ENCODE measurements at regions not wholly inside any gene's neighbourhood (a gene's known extent, or its start where the extent isn't known, plus 50 kb on each side); places are given as distances from the start of the nearest gene placed in this dataset.

DNA sequence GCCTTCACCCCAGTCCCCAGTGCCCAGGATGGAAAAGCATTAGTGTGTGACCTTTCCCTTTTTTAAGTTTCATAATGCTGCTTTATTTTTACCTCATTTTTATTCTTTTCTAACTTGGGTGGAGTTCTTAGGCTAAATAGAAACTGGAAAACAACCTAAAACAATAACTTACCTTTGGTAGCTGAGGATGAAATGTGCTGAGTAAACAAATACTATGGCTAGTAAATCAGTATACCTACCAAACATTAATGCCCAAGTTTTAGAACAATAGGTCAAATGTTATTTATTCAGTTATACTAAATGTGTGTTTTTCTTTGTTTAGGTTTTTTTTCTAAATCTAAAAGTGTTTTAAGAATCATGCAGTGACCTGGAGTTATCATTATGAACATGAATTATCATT is 226.6 kb upstream of the G2E3 start:
- H3K36me3 ChIP-seq (ENCODE audit: control insufficient read depth, insufficient read depth, low read length): no peaks in the 10 kb centered on the region
- H3K27ac ChIP-seq (ENCODE audit: low read depth, low read length, severe bottlenecking): no peak overlapping the region
- H3K4me1 ChIP-seq (ENCODE audit: control insufficient read depth, insufficient read depth, low read length, poor library complexity, severe bottlenecking): no peaks in the 10 kb centered on the region
- no peak overlapping the region for H3K4me3 ChIP-seq (ENCODE audit: extremely low read depth, insufficient read depth, low read length, poor library complexity, severe bottlenecking)
- H3K9me3 ChIP-seq (ENCODE audit: control insufficient read depth, low read length): peaks cover 8% of the 10 kb centered on the region

DNA sequence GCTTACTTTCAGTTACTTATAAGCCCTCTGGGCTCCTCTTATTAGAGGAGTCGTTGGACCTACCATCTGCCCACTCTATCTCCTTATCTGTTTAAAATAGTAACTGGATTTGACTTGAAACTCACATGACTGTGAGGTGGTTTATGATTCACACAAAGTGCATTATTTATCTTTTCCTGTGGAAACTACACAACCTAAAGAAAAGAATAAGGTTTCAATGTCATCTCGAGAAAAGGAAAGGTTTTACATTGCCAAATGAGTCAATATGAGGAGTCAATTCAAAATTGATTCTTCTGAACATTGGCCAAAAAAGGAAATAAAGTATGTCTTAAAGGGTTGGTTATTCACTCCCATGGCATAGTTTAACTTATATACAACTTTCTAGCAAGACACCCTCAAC is 225.0 kb upstream of the G2E3 start:
- H3K4me1 ChIP-seq (ENCODE audit: control insufficient read depth, insufficient read depth, low read length, poor library complexity, severe bottlenecking): no peaks in the 10 kb centered on the region
- no peak overlapping the region for H3K4me3 ChIP-seq (ENCODE audit: extremely low read depth, insufficient read depth, low read length, poor library complexity, severe bottlenecking)
- no peaks in the 10 kb centered on the region for H3K36me3 ChIP-seq (ENCODE audit: control insufficient read depth, insufficient read depth, low read length)
- peaks cover 8% of the 10 kb centered on the region for H3K9me3 ChIP-seq (ENCODE audit: control insufficient read depth, low read length)
- no CpG with 5 or more reads among the region's 2 CpGs for WGBS, 2 experiments (ENCODE audit: insufficient coverage in 2 of 2)
- H3K27ac ChIP-seq (ENCODE audit: low read depth, low read length, severe bottlenecking): no peak overlapping the region

DNA sequence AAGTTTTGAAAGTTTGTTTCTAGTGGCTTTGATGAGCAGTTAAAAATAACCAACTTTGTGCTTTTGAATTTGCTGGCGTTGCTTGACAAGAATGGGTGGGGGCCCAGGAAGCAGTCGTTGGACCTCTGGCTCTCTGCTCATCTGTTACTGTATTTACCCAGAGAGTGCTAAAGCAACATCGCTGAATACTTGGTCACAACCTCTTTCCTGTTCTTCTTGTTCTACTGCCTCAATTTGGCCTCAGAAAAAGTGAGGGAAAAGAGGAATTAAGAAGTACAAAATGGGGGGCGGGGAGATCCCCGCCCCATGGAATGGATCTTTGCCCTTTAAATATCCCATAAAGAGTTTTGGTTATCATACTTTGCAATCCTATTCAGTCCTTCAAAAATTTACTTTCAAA is 221.5 kb upstream of the G2E3 start:
- 80 to 90% methylated on average over 1 to 2 of the region's 5 CpGs for WGBS, 2 experiments (ENCODE audit: insufficient coverage in 2 of 2)
- Histone ChIP-seq H3K27ac (ENCODE audit: low read depth, low read length, severe bottlenecking) (no peak overlapping the region), H3K4me3 (ENCODE audit: extremely low read depth, insufficient read depth, low read length, poor library complexity, severe bottlenecking) (no peak overlapping the region), H3K4me1 (ENCODE audit: control insufficient read depth, insufficient read depth, low read length, poor library complexity, severe bottlenecking) (no peaks in the 10 kb centered on the region), H3K36me3 (ENCODE audit: control insufficient read depth, insufficient read depth, low read length) (no peaks in the 10 kb centered on the region), H3K9me3 (ENCODE audit: control insufficient read depth, low read length) (no peaks in the 10 kb centered on the region)

DNA sequence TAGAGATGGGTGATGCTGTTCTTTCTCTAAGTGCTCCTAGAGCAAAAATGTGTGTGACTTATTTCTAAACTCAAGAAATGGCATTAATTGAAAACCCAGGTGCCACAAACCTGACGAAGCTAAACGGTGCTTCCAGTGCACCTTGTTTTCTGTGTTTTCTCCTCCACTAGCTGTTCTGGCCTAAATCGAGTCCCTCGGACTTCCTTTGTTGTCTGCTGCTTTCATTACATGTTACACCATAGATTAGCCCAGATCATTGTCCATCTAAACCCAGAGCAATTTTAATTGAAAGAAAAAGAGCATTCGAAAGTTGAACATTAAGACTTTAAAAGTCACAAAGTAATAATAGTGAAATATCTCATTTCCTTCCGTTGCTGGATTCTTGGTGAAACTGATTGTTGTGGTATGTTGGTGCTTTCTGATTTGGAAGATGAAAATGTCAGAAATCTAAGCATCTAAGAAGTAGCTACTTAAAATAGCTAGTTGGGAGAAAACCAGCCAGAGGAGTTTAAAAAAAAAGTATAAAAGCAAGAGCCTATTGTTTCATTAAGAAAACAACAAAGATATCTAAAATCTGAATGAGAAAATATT is 219.6 kb upstream of the G2E3 start:
- no peaks in the 10 kb centered on the region for H3K4me1 ChIP-seq (ENCODE audit: control insufficient read depth, insufficient read depth, low read length, poor library complexity, severe bottlenecking)
- H3K27ac ChIP-seq (ENCODE audit: low read depth, low read length, severe bottlenecking): no peak overlapping the region
- 88 to 95% methylated on average over 4 of the region's 6 CpGs for WGBS, 2 experiments (ENCODE audit: insufficient coverage in 2 of 2)
- H3K9me3 ChIP-seq (ENCODE audit: control insufficient read depth, low read length): no peaks in the 10 kb centered on the region
- H3K36me3 ChIP-seq (ENCODE audit: control insufficient read depth, insufficient read depth, low read length): no peaks in the 10 kb centered on the region
- H3K4me3 ChIP-seq (ENCODE audit: extremely low read depth, insufficient read depth, low read length, poor library complexity, severe bottlenecking): no peak overlapping the region

DNA sequence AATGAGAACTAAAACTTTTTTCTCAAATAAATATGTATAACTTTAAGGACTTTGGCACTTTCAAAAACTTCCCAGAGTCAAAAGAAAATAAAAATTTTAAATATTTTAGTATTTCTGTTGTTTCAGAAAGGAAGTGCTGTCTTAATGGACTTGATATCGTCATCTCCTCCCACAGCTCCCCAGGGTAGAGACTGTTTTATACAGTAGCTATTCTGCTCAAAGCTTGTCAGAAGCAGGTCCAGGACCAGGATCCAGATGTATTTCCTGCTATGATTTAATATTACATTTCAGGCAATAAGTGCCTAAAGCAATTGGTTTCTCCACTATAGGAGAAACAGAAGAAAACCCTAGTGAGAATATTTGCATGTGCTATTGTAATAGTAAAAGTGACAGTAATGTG is 218.5 kb upstream of the G2E3 start:
- no peak overlapping the region for H3K4me3 ChIP-seq (ENCODE audit: extremely low read depth, insufficient read depth, low read length, poor library complexity, severe bottlenecking)
- 100% methylated on average over 1 of the region's 1 CpG; no CpG with 5 or more reads in 1 of the 2 experiments for WGBS, 2 experiments (ENCODE audit: insufficient coverage in 2 of 2)
- H3K9me3 ChIP-seq (ENCODE audit: control insufficient read depth, low read length): no peaks in the 10 kb centered on the region
- no peaks in the 10 kb centered on the region for H3K4me1 ChIP-seq (ENCODE audit: control insufficient read depth, insufficient read depth, low read length, poor library complexity, severe bottlenecking)
- H3K36me3 ChIP-seq (ENCODE audit: control insufficient read depth, insufficient read depth, low read length): no peaks in the 10 kb centered on the region
- no peak overlapping the region for H3K27ac ChIP-seq (ENCODE audit: low read depth, low read length, severe bottlenecking)

DNA sequence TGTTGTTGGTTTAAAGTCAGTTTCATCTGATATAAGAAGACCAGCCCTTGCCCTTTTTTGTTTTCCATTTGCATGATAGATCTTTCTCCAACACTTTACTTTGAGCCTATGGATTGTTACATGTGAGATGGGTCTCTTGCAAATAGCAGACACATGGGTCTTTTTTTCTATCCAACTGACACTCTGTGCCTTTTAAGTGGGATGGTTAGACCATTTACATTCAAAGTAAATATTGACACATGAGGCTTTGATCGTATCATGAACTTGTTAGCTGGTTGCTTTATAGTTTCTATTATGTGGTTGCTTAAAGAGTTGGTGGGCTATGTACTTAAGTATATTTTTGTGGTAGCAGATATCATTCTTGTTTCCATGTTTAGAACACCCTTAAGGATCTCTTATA is 213.4 kb upstream of the G2E3 start:
- Histone ChIP-seq H3K36me3 (ENCODE audit: control insufficient read depth, insufficient read depth, low read length) (no peaks in the 10 kb centered on the region), H3K4me1 (ENCODE audit: control insufficient read depth, insufficient read depth, low read length, poor library complexity, severe bottlenecking) (no peaks in the 10 kb centered on the region), H3K27ac (ENCODE audit: low read depth, low read length, severe bottlenecking) (no peak overlapping the region), H3K4me3 (ENCODE audit: extremely low read depth, insufficient read depth, low read length, poor library complexity, severe bottlenecking) (no peak overlapping the region), H3K9me3 (ENCODE audit: control insufficient read depth, low read length) (no peaks in the 10 kb centered on the region)
- WGBS, 2 experiments (ENCODE audit: insufficient coverage in 2 of 2): no CpG with 5 or more reads among the region's 1 CpG

DNA sequence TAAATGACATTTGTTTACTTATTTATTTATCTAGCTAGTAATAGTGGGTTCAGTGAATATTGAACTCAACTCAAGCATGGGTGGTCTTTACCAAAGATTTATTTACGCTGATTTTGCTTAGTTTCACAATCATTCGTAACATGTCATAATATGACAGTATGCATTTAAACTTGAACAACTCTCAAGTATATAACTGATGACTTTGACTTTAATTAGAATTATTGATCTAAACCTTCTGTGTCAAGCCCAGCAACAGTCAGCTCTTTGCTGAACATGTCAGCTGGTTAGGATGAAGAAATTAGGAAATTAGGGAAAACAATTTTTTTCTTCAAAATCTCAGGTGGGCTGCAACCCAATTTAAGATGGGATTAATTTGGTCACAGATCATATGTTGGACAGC is 210.5 kb upstream of the G2E3 start:
- Histone ChIP-seq H3K27ac (ENCODE audit: low read depth, low read length, severe bottlenecking) (no peak overlapping the region), H3K4me1 (ENCODE audit: control insufficient read depth, insufficient read depth, low read length, poor library complexity, severe bottlenecking) (no peaks in the 10 kb centered on the region), H3K4me3 (ENCODE audit: extremely low read depth, insufficient read depth, low read length, poor library complexity, severe bottlenecking) (no peak overlapping the region), H3K36me3 (ENCODE audit: control insufficient read depth, insufficient read depth, low read length) (no peaks in the 10 kb centered on the region), H3K9me3 (ENCODE audit: control insufficient read depth, low read length) (no peaks in the 10 kb centered on the region)
- WGBS, 2 experiments (ENCODE audit: insufficient coverage in 2 of 2): 100% methylated on average over 1 of the region's 2 CpGs; no CpG with 5 or more reads in 1 of the 2 experiments

DNA sequence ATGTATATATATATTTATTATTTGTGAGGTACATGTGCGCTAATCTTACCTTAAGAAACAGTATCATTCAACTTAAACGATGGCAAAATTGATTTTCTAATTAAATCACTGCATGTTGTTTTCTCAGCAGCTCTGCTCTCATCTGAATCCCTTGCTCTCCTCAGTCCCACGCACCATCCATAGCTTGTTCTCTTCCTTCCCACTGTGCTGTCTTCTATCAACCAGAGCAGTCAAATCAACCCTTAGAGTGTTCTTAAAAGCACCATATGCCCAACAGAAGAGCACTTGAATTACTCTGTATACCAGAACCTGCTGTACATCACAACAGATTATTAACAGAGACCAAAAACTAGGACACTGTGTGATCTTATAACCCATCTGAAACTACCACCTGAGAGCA is 209.4 kb upstream of the G2E3 start:
- Histone ChIP-seq H3K4me1 (ENCODE audit: control insufficient read depth, insufficient read depth, low read length, poor library complexity, severe bottlenecking) (peaks cover under 1% of the 10 kb centered on the region), H3K9me3 (ENCODE audit: control insufficient read depth, low read length) (no peaks in the 10 kb centered on the region), H3K27ac (ENCODE audit: low read depth, low read length, severe bottlenecking) (no peak overlapping the region), H3K36me3 (ENCODE audit: control insufficient read depth, insufficient read depth, low read length) (no peaks in the 10 kb centered on the region), H3K4me3 (ENCODE audit: extremely low read depth, insufficient read depth, low read length, poor library complexity, severe bottlenecking) (no peak overlapping the region)
- WGBS, 2 experiments (ENCODE audit: insufficient coverage in 2 of 2): 80 to 97% methylated on average over 2 to 3 of the region's 3 CpGs

DNA sequence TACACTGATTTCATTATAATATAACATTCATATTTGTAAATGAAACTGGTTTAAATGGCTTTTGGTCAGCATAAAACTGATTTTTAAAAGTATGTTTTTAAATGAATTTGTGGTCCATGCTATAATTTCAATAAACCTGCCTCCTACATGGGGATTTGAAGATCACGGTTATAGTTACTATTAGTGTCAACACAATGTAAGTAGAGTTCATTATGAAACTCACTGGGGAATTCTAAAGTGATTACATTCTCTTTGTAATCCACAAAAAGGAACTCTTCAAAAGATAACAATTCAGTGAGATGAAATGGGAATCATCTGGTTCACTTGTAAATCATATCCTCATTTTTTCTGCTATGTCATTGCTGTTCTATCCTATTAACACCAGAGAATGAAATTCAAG is 204.5 kb upstream of the G2E3 start:
- H3K4me1 ChIP-seq (ENCODE audit: control insufficient read depth, insufficient read depth, low read length, poor library complexity, severe bottlenecking): peaks cover 18% of the 10 kb centered on the region
- no peaks in the 10 kb centered on the region for H3K9me3 ChIP-seq (ENCODE audit: control insufficient read depth, low read length)
- H3K27ac ChIP-seq (ENCODE audit: low read depth, low read length, severe bottlenecking): no peak overlapping the region
- WGBS, 2 experiments (ENCODE audit: insufficient coverage in 2 of 2): no CpG with 5 or more reads among the region's 1 CpG
- H3K36me3 ChIP-seq (ENCODE audit: control insufficient read depth, insufficient read depth, low read length): no peaks in the 10 kb centered on the region
- no peak overlapping the region for H3K4me3 ChIP-seq (ENCODE audit: extremely low read depth, insufficient read depth, low read length, poor library complexity, severe bottlenecking)

DNA sequence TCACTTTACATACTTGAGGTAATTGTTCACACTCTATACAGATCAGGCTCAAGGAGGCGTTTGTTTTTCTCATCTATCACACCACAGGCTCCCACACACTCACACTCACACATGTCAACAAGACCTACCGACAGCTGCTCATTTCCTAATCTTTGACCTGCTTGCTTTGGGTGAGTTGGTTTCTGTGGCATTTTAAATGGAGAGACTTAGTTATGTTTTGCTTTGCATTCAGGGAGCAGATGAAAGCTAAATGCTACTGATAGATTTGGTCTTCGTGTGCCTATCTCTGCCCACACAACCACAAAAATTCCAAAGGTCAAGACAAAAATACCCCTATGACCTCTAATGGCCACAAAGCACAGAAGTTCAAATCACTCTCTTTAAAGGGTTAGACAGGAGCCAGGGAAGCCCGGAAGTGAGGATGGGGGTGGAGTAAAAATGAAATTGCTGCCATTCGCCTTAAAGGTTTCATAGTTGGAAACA is 203.5 kb upstream of the G2E3 start:
- 62 to 78% methylated on average over 1 to 2 of the region's 5 CpGs for WGBS, 2 experiments (ENCODE audit: insufficient coverage in 2 of 2)
- Histone ChIP-seq H3K4me3 (ENCODE audit: extremely low read depth, insufficient read depth, low read length, poor library complexity, severe bottlenecking) (no peak overlapping the region), H3K27ac (ENCODE audit: low read depth, low read length, severe bottlenecking) (no peak overlapping the region), H3K4me1 (ENCODE audit: control insufficient read depth, insufficient read depth, low read length, poor library complexity, severe bottlenecking) (peaks cover 18% of the 10 kb centered on the region), H3K36me3 (ENCODE audit: control insufficient read depth, insufficient read depth, low read length) (no peaks in the 10 kb centered on the region), H3K9me3 (ENCODE audit: control insufficient read depth, low read length) (no peaks in the 10 kb centered on the region)

DNA sequence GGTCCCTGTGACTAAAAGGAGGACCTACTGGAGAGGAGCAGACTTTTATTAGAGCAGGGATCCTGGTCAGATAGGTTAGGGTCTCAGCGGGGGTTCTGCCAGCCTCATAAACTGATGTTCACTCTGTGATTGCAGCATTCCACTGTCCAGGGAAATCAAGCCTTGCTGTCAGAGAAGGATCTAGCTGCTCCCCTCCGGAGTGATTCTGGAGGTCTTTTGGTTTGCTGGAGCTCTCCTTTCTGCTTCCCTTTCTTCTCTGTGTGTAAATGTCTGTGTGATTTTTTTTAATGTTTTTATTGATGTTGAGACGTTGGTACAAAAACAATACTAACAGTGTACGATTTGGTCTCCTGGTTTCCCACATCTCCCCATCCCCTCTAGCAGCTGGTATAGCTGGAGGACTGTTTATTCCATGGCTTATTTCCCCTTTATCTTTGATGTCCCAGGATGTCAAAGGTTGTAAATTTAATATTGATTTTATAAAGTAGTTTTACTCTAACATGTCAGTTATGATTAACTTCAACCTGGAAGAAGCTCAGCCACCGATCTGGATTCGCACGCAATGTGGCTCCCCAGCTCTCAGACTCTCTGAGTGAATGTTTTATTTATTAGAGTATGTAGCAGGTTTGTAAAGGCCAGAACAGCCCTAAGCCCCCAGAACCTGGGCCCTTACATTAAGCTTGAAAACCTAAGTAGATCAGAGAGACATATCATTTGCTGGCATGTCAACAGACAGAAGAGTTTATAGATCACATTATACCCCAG is 202.3 kb upstream of the G2E3 start:
- Histone ChIP-seq H3K4me1 (ENCODE audit: control insufficient read depth, insufficient read depth, low read length, poor library complexity, severe bottlenecking) (peaks cover 18% of the 10 kb centered on the region), H3K36me3 (ENCODE audit: control insufficient read depth, insufficient read depth, low read length) (no peaks in the 10 kb centered on the region), H3K4me3 (ENCODE audit: extremely low read depth, insufficient read depth, low read length, poor library complexity, severe bottlenecking) (no peak overlapping the region), H3K9me3 (ENCODE audit: control insufficient read depth, low read length) (no peaks in the 10 kb centered on the region), H3K27ac (ENCODE audit: low read depth, low read length, severe bottlenecking) (no peak overlapping the region)
- WGBS, 2 experiments (ENCODE audit: insufficient coverage in 2 of 2): 90 to 100% methylated on average over 1 to 3 of the region's 7 CpGs
